ENCODE measurements at regions not wholly inside any gene's neighbourhood (a gene's known extent, or its start where the extent isn't known, plus 50 kb on each side); places are given as distances from the start of the nearest gene placed in this dataset.
"Not testable (repeated sequence)": the region's sequence is repeated elsewhere in the genome, so short reads cannot be mapped to it uniquely, and the experiment has no call there.

- peaks cover 0 to under 1% (median 0%) of the 10 kb centered on the region in 4 donors for H3K4me1 ChIP-seq
- no peak for TF ChIP-seq CTCF (IDR thresholded peaks at IDR 0.05)
- no peak for TF ChIP-seq POLR2A (IDR thresholded peaks at IDR 0.05)
- DNase-seq (no peak), ATAC-seq (no peak)
- H3K4me3 ChIP-seq: no peak overlapping the region
- 100% methylated on average over 2 of the region's 2 CpGs for WGBS (ENCODE audit: insufficient coverage, low coverage, low lambda C conversion rate, missing lambda C conversion rate)
- no peaks in the 10 kb centered on the region for H3K9me3 ChIP-seq
- intact Hi-C loops (cut with DNase I): no loop called here
- H3K27me3 ChIP-seq: no peaks in the 10 kb centered on the region
- no peaks in the 10 kb centered on the region for H3K36me3 ChIP-seq
- H3K27ac ChIP-seq: no peak overlapping the region
These were observed 77.7 kb upstream of the ZNF217 start for GRCh38 chr20:53671370-53671769.

- H3K36me3 ChIP-seq; H3K27ac ChIP-seq; H3K27me3 ChIP-seq; DNase-seq; ATAC-seq; H3K4me3 ChIP-seq; H3K9me3 ChIP-seq; intact Hi-C loops (cut with DNase I); H3K4me1 ChIP-seq: not testable (repeated sequence)
- WGBS (ENCODE audit: insufficient coverage, low coverage, low lambda C conversion rate, missing lambda C conversion rate): 99% methylated on average over 8 of the region's 16 CpGs
These were observed 76.1 kb upstream of the ZNF217 start for GRCh38 chr20:53669517-53670313.

GRCh38 chr20:53668992-53669391, 75.4 kb upstream of the ZNF217 start:
- no peak overlapping the region for H3K27ac ChIP-seq
- TF ChIP-seq CTCF (IDR thresholded peaks at IDR 0.05) (no peak), POLR2A (IDR thresholded peaks at IDR 0.05) (no peak)
- no peak for DNase-seq
- ATAC-seq: no peak
- H3K36me3 ChIP-seq: no peaks in the 10 kb centered on the region
- 91% methylated on average over 6 of the region's 9 CpGs for WGBS (ENCODE audit: insufficient coverage, low coverage, low lambda C conversion rate, missing lambda C conversion rate)
- intact Hi-C loops (cut with DNase I): no loop called here
- no peaks in the 10 kb centered on the region for H3K4me1 ChIP-seq
- no peaks in the 10 kb centered on the region for H3K27me3 ChIP-seq
- no peak overlapping the region for H3K4me3 ChIP-seq
- H3K9me3 ChIP-seq: no peaks in the 10 kb centered on the region

DNA sequence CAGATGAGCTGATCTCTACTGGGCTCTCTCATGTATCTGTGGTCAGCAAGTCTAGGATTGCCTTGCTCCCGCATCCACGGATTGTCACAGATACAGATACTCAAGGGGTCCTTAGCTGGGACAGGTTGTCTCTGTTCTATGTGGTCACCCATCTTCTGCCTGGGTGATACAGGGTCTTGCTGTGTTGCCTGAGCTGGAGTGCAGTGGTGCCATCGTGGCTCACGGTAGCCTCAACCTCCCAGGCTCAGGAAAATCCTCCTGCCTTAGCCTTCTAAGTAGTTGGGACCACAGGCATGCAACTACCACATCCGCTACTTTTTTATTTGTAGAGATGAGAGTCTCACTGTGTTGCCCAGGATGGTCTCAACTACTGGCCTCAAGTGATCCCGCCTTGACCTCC, 72.5 kb upstream of the ZNF217 start:
- Histone ChIP-seq H3K4me3 (no peak overlapping the region), H3K4me1 (peaks cover 0 to 13% (median 2%) of the 10 kb centered on the region in 4 donors)
- no peak for DNase-seq

More for the DNA sequence above, 72.5 kb upstream of the ZNF217 start:
- ATAC-seq: no peak
- no peaks in the 10 kb centered on the region for H3K27me3 ChIP-seq
- no peak overlapping the region for H3K27ac ChIP-seq
- H3K9me3 ChIP-seq: no peaks in the 10 kb centered on the region
- TF ChIP-seq CTCF (IDR thresholded peaks at IDR 0.05) (no peak), POLR2A (IDR thresholded peaks at IDR 0.05) (no peak)
- WGBS (ENCODE audit: insufficient coverage, low coverage, low lambda C conversion rate, missing lambda C conversion rate): no CpG with 5 or more reads among the region's 6 CpGs
- intact Hi-C loops (cut with DNase I): no loop called here
- no peaks in the 10 kb centered on the region for H3K36me3 ChIP-seq

Measured in right lobe of liver (tissue), 6 donors.